ENCODE measurements at regions not wholly inside any gene's neighbourhood (a gene's known extent, or its start where the extent isn't known, plus 50 kb on each side); places are given as distances from the start of the nearest gene placed in this dataset.

DNA sequence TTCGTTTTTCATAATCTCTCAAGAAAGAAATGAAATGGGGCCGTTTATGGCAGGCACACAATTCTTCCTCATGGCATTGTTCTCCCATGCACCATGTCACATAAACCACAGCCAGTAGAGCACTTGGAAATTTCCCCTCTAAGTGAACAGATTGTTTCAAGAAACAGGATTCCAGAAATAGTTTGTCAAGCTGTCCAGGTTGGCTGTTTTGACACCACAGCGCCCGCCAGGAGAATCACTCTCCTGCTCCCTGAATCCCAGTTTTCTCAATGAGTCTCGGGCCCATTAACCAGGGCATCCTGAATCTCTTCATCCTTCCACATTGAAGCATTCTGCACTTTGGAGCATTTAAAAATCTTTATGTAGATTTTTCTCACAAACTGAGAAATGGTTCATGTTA lies 172.2 kb upstream of the NEBL start:
- TF ChIP-seq, protein P1, sequence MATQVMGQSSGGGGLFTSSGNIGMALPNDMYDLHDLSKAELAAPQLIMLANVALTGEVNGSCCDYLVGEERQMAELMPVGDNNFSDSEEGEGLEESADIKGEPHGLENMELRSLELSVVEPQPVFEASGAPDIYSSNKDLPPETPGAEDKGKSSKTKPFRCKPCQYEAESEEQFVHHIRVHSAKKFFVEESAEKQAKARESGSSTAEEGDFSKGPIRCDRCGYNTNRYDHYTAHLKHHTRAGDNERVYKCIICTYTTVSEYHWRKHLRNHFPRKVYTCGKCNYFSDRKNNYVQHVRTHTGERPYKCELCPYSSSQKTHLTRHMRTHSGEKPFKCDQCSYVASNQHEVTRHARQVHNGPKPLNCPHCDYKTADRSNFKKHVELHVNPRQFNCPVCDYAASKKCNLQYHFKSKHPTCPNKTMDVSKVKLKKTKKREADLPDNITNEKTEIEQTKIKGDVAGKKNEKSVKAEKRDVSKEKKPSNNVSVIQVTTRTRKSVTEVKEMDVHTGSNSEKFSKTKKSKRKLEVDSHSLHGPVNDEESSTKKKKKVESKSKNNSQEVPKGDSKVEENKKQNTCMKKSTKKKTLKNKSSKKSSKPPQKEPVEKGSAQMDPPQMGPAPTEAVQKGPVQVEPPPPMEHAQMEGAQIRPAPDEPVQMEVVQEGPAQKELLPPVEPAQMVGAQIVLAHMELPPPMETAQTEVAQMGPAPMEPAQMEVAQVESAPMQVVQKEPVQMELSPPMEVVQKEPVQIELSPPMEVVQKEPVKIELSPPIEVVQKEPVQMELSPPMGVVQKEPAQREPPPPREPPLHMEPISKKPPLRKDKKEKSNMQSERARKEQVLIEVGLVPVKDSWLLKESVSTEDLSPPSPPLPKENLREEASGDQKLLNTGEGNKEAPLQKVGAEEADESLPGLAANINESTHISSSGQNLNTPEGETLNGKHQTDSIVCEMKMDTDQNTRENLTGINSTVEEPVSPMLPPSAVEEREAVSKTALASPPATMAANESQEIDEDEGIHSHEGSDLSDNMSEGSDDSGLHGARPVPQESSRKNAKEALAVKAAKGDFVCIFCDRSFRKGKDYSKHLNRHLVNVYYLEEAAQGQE (IDR thresholded peaks at IDR 0.05; ENCODE audit: insufficient read depth in 1 of 2, low read depth in 2 of 2, low read length in 2 of 2) = no peak
- TF ChIP-seq POLR2AphosphoS5 (IDR thresholded peaks at IDR 0.05; ENCODE audit: low read depth, low read length) = no peak
- no peak for TF ChIP-seq TAF1 (IDR thresholded peaks at IDR 0.05; ENCODE audit: borderline replicate concordance, insufficient read depth, low read length)

Measured in PFSK-1 (cell line).